IPS-11a (cell line): ENCODE measurements at regions not wholly inside any gene's neighbourhood (a gene's known extent, or its start where the extent isn't known, plus 50 kb on each side); places are given as distances from the start of the nearest gene placed in this dataset.
"Not testable (repeated sequence)": the region's sequence is repeated elsewhere in the genome, so short reads cannot be mapped to it uniquely, and the experiment has no call there.

Experiments used
- H3K4me3 ChIP-seq: one replicate; pipeline ENCODE4 v1.5.1; 2013; ENCODE audit warnings: low read depth, low read length, control low read depth

- no peak overlapping the region for H3K4me3 ChIP-seq
Observed at GRCh38 chrX:5314148-5314547, 914.5 kb downstream of the NLGN4X start.

DNA sequence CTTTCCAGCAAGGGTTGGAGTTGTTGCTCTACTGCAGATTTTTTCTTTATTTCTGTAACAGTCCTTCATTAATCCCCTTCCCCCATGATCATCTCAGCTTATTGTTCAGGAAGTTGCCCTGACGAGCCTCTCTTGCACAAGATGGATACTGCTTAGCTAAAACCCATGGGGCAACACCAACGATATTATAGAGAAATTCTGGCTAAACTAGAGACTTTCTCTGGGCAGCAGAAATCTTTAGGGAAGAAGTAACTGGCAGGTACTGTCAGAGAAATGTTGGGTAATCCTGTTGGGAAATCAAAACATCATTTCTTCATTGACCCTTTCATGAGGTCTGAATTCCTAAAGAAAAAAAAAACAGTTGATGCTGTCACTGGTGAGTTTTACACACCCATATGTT lies 921.3 kb downstream of the NLGN4X start:
- H3K4me3 ChIP-seq = no peak overlapping the region

DNA sequence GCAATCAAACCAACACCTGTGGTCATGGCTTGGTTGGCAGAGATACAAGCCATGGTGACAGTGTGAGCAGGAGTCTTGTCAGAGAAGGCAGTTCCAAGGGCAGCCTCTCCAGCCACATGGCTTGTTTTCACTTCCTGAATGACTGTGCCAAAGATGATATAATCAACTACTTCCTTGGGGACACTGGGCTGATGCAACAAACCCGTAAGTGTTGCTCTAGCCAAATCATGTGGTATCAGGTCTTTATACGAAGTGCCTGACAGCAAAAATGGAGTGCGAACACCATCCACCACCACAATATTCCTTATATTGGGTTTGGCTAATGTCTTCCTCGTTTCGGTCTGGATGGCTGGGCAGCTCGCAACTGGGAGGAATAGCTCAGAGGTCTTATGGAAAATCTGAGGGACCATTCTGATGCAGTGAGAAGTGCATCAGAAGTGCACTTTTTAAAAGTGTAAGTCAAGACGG lies 922.0 kb downstream of the NLGN4X start:
- no peak overlapping the region for H3K4me3 ChIP-seq

DNA sequence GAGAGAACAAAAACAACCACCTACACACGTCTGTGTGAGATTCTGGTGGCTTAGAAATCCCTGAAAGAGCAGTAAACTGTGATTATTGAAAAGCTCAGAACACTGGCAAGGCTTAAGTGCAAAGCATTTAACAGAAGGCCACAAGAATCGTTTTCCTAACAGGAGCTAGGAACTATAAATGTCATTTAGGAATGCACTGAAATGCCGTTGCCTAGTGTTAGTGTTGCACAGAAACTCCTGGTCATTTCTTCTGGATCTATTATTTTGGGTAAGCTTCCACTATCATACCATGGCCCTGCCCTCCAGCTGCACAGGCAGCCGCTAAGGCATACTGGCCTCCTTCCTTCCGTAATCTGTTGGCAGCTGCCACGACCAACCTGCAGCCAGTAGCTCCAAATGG lies 923.2 kb downstream of the NLGN4X start:
- no peak overlapping the region for H3K4me3 ChIP-seq

DNA sequence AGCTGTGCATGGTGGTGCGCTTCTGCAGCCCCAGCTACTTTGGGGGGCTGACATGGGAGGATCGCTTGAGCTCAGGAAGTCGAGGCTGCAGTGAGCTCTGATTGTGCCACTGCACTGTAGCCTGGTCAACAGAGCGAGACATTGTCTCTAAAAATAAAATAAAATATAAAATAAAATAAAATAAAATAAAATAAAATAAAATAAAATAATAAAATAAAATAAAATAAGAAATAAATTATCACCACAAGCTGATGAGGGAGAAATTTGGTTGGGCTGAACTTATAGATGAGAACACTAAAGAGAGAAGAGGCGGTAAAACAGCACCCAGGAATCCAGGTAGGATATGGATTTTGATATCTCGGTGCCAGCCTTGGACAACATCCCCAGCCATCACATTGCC lies 933.7 kb downstream of the NLGN4X start:
- H3K4me3 ChIP-seq = no peak overlapping the region

DNA sequence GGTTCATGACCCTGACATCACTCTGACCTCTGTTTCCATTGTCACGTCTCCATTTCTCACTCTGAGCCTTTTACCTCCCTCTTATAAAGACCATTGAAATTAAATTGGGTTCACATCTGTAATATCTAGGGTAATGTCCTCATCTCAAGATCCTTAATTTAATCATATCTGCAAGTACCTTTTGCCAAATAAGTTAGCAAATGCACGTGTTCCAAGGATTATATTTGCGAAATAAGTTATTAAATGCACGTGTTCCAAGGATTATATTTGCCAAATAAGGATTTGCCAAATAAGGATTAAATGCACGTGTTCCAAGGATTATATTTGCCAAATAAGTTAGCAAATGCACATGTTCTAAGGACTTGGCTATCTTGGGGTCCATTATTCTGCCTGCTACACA lies 938.0 kb downstream of the NLGN4X start:
- H3K4me3 ChIP-seq = no peak overlapping the region

GRCh38 chrX:5289949-5290348 lies 938.7 kb downstream of the NLGN4X start:
- H3K4me3 ChIP-seq = not testable (repeated sequence)

GRCh38 chrX:5278908-5279307 lies 949.8 kb downstream of the NLGN4X start:
- no peak overlapping the region for H3K4me3 ChIP-seq

GRCh38 chrX:5265324-5265850 lies 963.3 kb downstream of the NLGN4X start:
- no peak overlapping the region for H3K4me3 ChIP-seq

DNA sequence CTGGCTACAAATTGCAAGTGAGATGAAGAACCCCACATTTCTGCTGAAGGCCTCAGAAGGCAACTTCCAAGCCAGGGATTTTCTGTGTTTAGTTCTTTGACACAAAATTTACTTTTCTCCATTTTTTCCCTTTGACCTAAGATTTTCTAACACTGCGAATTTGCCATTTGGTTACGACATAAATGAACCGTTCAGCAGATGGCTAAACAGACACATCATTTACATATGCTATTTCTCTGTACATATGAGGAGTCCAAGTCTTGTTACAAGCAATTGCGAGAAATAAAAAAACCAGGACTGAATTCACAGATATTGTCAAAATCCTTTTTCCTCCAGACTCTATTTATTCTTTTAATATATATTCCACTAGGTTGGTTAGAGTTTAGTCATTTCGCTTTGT lies 978.6 kb downstream of the NLGN4X start:
- H3K4me3 ChIP-seq = no peak overlapping the region

DNA sequence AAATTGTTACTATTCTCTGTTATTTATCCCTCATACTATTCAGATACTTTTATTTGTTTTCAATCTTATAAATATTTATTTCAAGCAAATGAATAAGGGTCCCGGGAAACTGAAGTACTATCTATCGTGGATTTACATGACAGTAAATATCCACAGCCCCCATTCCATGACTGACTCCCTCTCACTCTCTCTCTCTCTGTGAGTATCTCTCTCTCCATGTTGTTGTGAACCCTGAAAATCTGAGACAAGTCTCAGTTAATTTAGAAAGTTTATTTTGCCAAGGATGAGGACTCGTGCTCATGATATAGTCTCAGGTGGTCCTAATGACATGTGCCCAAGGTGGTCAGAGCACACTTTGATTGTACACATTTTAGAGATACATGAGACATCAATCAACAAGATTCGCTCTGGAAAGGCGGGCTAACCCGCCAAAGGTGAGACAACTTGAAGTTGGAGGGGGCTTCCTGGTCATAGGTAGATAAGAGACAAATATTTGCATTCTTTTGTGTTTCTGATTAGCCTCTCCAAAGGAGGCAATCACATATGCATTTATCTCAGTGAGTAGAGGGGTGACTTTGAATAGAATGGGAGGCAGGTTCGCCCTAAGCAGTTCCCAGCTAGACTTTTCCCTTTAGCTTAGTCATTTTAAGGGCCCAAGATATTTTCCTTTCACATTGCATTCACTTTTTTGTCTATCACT lies 986.4 kb downstream of the NLGN4X start:
- H3K4me3 ChIP-seq = no peak overlapping the region

DNA sequence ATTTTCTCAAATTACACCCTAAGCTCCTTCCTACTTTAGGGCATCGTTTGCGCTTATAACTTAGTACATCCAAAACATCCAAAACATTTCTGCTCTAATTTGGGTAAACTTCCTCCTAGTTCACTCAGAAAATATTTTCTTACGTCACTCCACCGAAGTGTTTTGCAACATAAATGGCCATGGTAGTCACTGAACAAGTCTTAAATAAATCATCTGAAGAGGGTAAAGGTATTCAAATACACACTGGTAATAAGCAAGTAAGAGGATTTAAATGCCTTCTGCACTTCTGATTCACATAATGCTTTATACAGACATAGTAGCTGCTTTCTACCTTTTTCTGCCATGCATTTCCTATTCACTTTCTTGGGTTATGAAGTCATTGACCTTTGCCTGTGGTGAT lies 991.9 kb downstream of the NLGN4X start:
- H3K4me3 ChIP-seq = no peak overlapping the region

DNA sequence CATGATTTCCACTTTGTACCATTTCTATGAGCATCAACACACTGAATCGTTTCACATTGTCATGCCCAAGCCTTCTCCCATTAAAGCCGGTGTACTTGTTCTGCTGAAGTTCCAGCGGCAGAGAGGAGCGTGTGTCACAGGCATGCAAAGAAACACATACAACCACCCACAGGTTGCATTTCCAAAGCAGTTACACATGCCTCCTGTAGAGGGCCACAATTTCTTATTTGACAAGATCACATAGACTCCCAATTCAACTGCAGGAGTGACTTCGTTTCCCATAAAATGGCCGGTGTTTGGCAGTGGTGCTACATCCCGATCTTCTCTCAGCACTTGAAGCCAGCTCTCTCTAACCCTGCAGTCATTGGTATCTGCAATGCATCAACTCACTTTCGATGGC lies 992.6 kb downstream of the NLGN4X start:
- no peak overlapping the region for H3K4me3 ChIP-seq

- H3K4me3 ChIP-seq = no peak overlapping the region
Observed at GRCh38 chrX:5233830-5234229, 994.8 kb downstream of the NLGN4X start.

DNA sequence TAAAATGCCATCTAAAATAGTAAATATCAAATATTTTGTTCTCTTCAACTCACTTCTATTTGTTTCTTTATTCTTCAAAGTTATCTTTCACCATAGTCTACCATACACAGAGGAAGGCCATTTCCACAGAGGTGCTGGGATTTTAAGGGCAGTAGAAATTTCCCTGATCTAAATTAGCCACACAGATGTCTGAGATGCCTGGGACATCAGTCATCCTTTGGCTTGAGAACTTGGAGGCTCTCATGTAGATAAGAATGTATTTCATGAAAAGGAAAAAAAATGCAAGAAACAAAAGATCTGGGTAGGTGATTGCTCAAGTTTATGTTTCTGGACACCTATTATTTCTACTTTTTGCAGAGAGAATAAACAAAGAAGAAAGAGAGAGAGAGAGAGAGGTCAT lies 1008.2 kb downstream of the NLGN4X start:
- no peak overlapping the region for H3K4me3 ChIP-seq

DNA sequence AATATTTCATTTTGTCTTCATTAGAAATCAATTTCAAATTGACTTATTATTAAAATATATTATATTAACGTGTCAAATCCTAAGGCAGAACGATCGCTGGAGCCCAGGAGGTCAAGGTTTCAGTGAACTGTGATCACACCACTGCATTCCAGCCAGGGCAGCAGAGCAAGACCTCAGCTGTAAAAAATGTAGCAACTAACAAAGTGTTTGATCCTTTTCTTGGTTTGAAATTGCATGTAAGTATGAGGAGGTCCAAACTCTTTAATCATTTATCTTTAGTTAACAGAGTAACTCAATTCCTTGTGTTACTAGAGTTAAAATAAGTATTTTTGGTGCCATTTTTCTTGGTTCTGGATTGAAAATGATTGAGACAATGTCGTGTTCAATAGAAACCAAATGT lies 1033.9 kb downstream of the NLGN4X start:
- H3K4me3 ChIP-seq = no peak overlapping the region

GRCh38 chrX:5180135-5180741 lies 1048.4 kb downstream of the NLGN4X start:
- H3K4me3 ChIP-seq = no peak overlapping the region

DNA sequence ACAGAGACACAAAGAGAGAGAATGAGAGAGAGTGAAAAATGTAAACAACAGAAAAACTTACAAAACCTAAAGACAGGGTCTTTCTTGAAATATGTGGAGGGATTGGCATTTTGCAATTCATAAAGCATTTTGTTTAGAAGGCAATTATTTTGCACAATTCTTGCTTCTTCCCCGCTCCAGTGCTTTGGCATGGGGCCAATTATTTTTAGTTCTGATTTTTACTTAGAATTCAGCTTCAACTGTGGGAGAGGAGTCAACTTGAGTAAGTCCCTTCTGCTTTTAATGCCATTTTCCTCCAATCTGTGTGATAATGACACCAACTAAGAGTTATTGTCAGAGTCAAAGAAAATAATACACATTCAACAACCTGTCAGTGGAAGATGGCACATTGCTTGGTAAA lies 1051.9 kb downstream of the NLGN4X start:
- H3K4me3 ChIP-seq = no peak overlapping the region

GRCh38 chrX:5163663-5164062 lies 1065.0 kb downstream of the NLGN4X start:
- H3K4me3 ChIP-seq = no peak overlapping the region

DNA sequence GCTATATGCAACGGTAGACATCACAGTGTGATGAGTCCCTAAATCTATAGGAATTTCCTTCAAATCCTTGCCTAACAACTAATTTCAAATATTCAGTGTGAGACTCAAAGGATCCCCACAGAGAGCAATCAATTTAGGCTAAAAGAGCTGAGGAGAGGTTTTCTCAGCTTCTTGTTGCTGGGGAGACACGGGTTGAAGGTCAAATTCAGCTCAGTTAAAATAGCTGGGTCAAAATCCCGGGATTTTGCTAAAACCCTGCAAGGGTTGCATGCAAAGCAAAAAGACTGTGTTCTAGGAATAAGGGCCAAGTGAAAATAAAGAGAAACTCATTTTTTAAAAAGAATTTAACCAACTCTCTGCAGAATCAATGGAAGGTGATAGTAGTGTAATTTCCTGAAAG lies 1073.4 kb downstream of the NLGN4X start:
- no peak overlapping the region for H3K4me3 ChIP-seq

GRCh38 chrX:5145957-5146356 lies 1082.7 kb downstream of the NLGN4X start:
- H3K4me3 ChIP-seq = no peak overlapping the region

GRCh38 chrX:5142644-5143043 lies 1086.0 kb downstream of the NLGN4X start:
- H3K4me3 ChIP-seq = no peak overlapping the region
